A204.1 (cell line): ENCODE measurements at regions not wholly inside any gene's neighbourhood (a gene's known extent, or its start where the extent isn't known, plus 50 kb on each side); places are given as distances from the start of the nearest gene placed in this dataset.

Experiments used
- FAIRE-seq: peaks from 2 replicates; lab custom pipeline; 2012; peaks lifted over from hg19 to GRCh38; lab: Jason Lieb, UNC

DNA sequence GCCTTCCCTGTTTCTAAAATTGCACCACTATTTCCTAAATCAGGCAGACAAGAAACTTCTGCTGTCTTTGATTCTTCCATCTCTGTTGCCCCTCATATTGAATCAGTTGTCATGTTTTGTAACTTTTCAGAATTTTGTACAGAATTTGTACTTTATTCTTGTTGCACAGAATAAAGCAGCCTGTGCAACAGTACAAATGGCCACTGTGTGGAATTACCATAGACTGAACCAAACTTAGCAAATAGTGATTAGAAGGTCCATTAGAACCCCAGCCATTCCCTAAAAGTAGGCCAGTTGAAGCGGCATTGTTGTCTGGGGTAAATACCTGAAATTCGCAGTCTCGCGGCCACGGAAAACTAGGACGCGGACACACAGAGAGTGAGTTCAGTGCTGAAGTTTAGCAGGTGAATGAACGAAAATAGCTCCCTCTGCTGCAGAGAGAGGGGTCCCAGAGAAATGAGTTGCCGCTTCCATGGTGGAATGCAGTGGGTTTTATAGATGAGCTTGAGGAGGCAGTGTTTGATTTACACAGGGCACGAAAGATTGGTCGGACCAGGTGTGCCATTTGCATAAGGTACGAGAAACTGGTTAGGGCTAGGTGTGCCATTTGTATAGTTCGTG lies 71.8 kb downstream of the C4orf33 start:
- FAIRE-seq, result no peak

DNA sequence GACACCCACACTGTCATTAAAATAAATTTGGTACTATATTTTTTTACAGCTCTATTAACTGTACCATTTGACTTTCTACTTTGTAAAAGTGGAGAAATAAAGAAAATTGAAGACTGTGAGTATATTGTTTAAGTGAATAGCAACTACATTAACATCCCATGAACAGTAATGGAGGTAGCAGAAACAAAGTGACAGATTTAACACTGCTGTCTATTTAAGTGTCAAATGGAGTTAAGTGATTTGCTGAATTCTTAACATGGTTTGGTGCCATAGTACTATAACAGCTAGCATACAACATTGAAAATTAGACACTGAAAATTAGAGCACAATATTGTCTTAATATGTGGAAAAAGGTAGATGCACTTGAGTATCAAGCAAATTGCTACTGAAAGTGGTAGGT lies 76.2 kb downstream of the C4orf33 start:
- FAIRE-seq, result no peak

DNA sequence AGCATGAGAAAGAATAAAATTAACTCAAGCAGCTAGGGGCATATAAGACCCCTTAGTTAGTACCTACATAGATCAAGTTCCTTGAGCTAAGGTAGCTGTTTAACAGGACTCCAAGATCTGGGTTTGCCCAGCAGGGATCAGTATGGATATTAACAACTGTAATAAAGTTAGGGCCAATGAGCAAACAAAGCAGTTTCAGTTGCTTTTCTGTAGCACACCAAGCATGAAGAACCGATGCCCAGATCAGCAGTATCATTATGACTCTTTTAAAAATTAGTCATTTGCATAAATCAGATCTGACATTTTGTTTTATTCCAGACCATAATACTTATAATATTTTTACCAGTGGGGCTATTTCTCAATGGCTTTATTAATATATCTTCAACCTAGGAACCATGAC lies 80.9 kb downstream of the C4orf33 start:
- no peak for FAIRE-seq

DNA sequence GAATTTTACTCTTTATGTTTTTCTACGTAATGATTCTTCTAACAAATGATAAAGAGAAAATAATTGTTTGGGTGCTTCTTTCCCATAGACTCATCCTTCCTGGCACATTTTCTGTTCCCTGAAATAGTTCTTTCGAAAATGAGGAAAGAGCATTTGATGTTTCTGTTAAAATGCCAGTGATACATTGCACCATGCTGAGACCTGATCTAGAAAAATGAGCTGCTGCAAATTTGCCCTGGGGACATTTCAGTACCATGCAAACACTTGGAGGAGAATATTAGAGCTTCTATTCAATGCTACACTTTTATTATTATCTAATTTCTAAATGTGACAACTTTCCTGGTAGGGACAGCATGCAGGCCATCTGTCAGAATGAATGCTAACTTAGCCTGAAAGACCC lies 83.3 kb downstream of the C4orf33 start:
- FAIRE-seq, result no peak

DNA sequence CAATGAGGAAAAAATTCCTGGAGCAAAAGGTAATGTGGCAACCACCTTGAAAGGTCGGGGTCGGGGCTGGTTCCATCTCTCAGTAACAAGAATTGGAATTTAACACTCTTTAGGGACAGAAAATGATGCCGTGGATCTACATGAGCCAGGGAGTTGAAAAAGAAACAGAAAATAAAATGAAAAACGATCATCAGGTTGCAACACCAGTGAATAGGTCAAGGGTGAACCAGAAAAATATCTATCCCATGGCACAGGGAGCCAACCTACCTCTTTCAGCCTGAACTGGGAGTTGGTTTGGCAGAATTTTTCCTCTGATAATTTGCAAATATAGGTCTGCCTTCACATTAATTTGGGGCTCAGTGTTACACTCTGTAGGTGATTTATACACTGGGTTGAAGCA lies 93.7 kb downstream of the C4orf33 start:
- no peak for FAIRE-seq

DNA sequence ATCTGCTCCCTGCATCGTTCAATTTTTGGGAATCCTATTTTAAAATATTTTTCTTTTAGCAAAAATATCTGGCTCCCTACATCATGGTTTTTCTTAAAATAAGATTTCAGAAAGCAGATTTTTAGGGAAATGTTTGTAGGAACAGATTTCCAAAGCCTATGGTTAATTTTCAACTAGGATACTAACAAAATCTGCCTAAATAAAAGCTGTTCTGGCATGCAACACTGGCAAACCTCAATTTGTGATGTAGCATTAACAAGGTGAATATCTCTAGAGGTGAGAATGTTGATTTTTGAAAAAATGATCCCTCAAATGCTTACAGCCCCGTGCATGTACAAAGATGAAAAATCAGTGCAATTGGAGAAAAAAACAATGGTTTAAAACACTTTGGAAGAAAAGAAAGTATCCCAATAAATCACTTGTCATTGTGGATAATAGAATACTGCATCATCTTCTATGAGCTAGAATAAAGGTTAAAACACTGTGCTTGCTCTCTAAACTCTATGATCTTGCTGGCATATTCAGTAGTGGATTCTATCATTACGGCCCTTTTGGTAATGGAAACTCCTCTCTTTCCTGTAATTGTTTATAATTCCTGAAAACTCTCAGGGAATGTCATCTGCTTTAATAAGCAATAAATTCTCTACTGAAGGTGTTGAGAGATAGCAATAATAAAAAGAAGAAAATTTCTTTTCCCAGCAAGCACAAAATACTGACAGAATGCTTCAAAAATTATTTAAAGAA lies 97.6 kb downstream of the C4orf33 start:
- FAIRE-seq, result no peak

DNA sequence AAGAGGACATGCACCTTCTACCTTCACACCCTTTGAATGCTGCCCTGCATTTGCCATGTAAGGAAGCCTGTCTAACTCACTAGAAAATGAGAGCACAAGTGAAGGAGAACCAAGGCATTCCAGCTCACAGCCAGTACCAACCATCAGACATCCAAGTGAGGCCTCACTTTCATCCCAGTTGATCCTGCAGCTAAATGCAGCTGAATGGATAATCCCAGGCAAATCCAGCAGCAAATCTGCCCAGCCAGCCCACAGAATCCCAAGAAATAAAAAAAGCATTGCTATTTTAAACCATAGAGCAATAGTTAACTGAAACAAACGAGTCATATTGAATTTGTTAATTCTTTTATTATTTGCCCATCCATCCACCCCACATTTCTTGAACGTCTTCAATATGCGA lies 112.5 kb downstream of the C4orf33 start:
- FAIRE-seq, result no peak

DNA sequence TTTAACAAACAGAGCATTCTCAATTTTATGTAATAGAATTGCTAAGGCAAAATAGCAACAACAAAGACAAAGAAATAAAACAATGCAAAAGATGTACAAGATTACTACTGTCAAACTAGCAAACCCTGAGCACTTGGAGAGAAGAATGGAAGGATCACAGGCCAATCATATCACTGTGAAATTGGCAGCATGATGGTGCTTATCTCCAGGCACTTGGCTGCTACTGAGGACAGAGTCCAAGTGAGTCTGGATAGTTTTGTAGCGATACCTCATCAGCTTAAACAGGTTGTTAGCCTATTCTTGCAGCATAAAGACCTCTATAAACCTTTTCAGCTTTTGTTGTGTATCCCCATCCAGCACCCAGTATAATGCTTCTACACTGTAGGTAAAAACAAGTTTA lies 117.7 kb downstream of the C4orf33 start:
- FAIRE-seq, result no peak

DNA sequence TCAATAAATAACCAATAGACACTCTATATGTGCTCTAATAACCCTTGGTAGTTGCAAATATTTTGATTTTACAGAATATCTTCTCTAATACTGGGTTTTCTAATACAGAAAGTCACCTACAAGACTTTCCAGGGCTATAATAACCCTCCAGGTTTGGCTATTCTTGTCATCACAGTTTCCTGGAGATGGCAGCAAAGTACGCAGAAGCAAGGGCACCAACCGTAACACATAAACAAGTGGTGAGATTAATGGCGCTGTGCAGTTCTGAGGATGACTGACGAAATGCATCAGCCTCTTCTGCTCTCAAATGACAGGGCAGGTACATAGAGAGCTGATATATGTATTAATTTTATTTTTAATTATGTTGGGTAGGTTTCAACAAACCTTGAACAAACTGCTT lies 122.4 kb downstream of the C4orf33 start:
- no peak for FAIRE-seq

DNA sequence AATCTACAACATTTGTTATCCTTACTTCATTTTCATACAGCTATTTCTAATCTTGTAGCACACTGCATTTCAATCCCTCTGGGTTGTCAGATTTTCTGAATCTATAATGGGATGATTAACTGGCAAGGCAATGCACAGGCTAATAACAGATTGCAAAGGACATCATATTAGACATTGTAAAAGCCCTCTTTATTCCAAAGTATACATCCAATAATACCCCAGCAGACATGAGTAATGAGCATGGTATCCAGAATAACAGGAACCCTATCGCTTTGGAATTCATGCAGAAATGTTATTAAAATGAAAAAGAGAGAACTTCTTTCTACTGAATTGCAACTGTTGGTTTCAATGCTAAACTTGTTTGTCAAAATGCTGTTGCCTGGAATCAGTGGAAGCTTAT lies 122.9 kb downstream of the C4orf33 start:
- FAIRE-seq, result peak; percentile 99

DNA sequence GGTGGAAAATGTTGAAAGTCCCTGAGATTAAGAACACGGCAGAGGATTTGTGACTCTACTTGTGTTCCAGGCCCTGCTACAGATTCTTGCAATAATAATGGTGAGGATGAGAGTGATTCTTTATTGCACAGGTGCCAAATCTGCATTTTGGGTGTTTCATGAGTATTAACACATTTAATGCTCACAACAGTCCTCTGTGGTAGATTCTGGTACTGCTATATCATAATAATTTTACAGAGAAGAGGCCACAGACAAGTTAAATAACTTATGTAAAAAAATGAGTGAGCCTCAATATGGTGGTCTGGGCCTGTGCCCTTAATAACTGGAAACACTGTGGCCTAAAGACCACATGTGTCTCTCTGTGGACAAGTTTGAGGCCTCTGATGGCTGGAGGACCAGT lies 124.3 kb downstream of the C4orf33 start:
- no peak for FAIRE-seq

DNA sequence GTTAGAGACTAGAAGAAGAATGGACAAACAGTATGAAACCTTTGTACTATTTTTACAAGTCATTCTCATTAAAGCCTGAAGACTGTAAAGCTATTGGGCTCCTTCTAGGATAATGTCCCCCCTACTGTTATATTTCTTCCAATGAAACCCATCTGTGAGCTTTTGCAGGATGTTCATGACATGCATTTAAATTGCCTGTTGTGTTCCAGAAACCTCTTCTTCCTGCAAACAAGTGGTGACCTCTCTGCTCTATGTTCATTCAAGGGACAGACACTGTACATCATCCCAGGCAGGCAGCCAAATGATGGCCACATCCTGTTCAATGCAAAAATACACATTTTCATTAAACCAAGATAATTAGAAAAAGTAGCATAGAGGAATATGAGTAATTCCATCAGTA lies 128.0 kb downstream of the C4orf33 start:
- no peak for FAIRE-seq

DNA sequence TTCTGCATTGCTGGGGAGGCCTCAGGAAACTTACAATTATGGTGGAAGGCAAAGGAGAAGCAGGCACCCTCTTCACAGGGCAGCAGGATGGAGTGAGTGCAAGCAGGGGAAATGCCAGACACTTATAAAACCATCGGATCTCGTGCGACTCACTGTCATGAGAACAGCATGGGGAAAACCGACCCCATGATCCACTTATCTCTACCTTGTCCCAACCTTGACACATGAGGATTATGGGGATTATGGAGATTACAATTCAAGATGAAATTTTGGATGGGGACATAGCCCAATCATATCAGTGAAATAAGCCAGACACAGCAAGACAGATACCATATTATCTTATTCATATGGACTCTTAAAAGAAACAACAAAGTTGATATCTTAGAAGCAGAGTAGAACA lies 134.9 kb downstream of the C4orf33 start:
- FAIRE-seq, result no peak

DNA sequence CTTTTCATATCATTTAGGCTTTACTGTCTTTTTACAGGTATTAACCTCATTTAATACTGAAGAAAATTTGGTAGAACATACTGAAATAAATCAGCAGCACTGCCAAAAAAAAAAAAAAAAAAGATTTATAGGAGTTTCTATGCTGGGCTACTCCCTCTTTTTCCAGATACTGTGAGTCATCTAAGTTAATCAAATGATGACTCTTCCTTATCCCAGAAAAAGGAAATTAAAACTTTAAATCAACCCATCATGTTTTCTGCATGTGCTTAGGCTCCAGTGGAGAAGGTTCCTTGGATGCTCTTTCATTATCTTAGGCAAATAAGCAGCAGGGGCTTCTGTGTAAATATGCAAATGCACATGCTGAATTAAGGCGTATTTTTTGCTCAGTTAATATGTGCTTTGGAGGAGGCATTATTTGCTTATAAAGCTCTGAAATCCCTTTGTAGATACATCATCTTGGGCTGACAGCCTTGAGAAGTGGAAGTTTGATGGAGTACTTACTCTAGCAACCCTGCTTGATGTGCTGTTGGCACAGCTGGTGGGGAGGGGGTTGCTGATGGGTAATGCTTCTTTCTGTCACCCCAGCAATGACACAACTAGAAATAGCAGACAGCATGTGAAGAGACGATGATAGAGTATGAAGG lies 136.1 kb downstream of the C4orf33 start:
- FAIRE-seq, result no peak

DNA sequence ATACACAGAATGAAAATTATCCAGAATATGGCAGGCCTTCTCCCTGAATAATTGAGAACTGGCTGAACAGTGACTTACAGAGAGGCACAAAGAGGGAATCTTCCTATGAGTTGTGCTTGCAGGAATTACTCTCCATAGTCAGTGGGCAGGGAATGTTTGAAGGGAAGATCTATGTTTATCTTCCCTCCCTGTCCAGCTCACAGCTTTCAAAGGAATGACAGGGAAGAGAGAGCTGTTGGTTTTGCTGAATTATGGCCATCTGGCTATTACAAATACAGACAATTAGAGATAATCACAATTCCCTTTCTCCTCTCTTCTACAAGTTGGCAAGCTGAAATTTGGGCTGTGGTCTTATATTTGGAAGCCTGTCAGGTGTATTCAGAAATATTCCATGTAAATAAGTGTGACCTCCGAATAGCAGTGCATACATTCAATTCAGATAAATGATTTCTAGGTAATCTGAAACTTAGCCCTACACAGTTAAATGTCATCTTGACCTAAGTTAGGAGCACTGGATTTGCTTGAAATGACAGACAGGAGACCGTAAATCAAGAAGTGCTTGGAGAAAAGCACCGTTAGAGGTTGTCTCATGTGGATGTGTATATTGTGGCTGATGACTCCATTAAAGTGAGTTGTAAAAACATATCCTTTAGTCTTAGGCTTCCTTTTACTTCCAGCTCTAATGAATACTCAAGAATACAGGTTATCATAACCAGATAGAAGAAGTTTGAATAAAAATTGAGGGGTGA lies 136.8 kb downstream of the C4orf33 start:
- no peak for FAIRE-seq

DNA sequence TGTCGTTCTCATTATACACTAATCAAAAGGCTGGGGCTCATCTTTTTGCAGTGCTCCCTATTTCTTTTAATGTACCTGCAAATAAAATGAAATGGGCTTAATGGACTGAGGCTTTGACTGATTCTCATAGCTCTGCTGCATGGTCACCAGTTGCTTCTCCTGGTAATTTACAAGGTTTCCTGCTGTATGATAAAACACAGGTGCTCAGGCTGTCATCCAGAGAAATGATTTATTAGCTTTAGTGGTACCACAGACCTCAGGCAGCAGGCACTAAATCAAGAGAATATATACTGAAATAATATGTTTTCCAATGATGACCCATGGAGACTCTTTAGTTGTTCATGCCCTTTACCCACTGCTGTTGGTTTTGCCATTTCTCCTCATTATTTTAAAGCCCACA lies 137.7 kb downstream of the C4orf33 start:
- FAIRE-seq, result no peak

DNA sequence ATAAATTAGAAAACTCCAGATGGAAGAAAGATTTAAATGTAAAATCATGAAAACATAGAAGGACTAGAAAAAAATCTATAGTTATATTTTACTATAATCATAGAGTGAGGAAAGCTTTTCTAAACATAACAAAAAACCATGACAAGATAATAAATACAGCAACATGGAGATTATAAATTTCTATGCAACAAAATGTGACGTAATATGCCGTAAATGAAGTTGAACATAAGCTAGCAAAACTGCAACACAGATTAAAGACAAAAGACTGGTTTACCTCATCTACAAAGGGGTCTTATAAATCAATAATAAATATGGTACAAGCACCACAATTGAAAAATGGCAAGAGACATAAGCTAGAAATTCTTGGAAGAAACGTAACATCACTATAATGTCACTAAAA lies 140.4 kb downstream of the C4orf33 start:
- peak; percentile 43 for FAIRE-seq

DNA sequence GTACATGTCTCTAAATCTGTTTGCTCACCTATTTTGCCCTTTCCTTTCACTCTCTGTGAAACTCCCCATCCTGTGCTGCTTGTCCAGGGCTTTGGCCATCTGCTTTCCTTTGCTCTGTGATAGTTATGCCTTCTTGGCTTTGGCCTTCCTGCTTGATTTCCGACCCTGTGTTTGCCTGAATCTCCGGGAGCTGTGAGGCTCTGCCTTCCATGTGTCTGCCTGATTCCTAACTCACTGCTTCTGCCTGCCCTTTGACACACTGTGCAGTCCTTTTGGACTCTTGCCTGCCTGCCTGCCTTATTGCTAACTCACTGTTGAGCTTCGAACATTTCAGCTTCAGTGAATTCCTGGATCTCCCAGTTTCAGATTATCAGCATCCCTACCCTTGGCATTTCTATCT lies 143.1 kb downstream of the C4orf33 start:
- FAIRE-seq, result no peak

DNA sequence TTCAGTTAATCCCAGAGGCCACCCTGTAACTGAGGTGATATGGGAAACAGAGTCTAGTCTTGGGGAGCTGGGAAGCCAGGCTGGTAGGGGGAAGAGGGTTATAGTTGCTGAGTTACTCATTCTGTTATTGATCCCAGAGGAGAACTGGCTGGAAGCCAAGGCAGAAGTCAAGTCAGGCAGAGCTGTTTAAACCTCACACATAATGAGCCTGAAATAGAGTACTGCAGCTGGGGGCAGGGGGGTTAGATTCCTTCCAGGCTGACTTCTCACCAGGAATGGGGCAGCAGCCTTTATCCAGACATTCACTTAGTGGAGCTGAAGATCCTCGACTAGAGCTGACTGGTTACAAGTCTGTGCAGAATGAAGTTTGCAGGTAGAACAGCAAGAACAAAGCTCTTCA lies 144.9 kb downstream of the C4orf33 start:
- FAIRE-seq, result peak; percentile 78

DNA sequence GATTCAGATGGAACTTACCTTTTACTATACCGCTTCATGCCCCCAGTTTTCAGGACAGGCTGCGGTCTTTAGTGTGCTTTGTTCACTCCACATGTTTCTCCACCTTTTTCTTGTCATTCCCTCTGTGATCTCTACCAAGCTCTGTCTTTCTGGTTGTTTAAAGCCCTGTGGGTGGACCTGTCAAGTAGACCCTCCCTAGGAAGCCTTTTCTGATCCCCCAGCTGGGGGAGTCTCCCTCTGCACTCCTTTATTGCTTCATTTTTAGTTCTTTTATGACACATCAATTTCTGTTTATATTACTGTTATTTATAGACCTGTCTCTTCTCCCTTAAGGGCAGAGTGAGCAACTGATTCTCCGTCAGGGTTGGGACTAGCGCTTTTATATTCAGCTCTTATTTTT lies 150.2 kb downstream of the C4orf33 start:
- FAIRE-seq, result no peak

DNA sequence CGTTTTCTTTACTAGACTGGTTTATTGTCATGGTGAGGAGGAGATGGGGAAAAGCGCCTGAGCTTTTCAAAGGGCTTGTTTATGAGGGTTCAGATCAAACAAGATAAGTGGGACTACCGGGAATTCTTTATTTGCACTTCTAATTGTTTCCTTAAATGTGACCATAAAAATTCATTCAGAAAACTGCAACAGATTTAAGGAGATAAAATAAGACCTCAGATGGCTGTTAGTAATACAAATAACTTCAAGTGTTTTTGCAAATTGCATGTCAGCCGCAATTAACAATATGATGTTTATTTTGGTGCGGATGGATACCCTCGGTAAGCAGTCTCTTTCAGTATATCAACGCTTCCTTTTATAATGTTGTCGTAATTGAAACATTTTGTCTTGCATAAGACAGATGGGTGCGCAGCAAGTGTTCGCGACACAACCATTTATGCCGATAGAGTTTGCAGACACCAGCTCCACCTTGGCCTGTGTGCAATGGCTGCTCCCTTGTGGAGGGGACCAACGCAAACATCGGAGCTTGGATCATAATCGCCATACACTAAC lies 151.0 kb downstream of the C4orf33 start:
- FAIRE-seq, result no peak

DNA sequence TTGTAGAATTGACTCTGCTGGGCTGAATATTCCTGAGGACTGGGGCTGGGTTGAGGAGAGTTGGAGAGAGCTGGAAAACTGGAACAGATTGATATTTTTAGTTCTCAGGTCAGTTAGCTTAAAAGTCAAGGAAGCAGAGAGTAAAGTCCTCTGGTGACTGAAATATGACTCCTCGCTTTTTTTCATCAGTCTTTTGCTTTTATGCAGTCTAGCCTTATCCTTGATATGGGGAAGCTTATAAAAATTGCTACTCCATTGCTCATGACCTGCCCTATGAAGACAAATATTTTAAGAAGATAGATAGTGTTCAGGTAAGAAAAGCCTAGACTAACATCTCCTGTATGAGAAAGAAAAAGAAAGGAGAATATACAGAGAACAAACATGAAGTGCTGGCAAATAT lies 152.7 kb downstream of the C4orf33 start:
- FAIRE-seq, result no peak

DNA sequence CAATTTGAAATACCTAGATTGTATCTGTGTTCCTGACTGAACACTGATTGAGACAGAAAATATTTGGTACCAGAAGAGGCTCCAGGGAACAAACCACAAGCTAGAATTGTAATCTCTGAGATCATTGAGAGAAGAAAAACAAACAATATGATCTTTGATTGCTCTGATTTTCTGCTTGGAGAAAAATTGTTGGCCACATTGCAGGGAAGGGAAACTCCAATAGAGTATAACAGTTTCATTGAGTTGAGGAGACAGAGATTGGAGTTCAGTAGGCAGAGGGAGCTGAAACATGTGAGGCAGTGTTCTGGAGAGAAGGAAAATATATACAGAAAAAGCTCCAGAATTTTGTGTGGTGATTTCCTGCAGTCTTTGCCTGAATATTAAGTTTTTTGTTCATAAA lies 158.2 kb downstream of the C4orf33 start:
- no peak for FAIRE-seq
